ENCODE measurements at regions not wholly inside any gene's neighbourhood (a gene's known extent, or its start where the extent isn't known, plus 50 kb on each side); places are given as distances from the start of the nearest gene placed in this dataset.
"Not testable (repeated sequence)": the region's sequence is repeated elsewhere in the genome, so short reads cannot be mapped to it uniquely, and the experiment has no call there.

DNA sequence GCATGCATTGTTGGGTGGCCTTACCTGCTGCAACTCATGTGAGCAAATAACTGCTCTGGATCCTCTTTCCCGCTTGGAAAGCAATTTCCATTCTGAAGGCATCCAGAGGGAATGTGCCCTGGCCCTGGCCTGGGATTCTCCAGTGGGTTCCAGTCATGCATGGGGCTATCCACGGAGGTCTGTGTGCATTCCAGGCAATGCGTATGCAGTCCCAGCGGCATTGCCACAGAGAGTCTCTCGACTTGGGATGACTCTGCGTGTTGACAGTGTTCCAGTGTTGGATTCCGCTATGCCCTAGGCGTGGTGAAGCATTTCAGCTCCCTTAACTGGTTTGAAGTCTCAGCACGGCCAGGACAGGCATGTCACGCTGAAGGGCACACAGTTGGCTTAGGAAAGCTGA is 113.9 kb downstream of the SNRPN start:
- no peak for DNase-seq

DNA sequence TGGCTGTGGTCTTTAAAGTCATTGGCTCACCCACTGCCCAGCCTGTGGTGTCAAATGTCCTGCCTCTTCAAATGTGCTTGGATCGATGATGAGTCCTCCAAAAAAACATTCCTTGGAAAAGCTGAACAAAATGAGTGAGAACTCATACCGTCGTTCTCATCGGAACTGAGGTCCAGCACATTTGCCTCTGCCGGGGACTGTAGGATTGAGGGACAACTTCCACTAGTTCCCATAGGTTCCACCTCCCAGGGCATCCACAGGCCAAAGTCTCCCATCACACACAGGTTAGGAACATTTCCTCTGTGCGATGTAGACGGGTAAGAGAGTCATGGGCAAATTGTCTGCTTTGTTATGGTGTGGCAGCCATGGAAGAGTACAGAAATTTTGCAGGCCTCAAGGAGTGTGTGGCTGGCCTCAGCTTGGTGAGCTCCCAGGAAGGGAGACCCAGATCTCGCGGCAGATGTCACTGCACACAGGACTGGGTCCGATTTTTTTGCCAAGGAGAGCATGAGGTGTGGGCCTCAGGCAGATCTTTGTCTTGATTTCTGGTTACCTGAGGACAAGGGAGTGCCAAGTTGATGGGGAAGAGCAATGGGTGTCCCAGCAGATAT is 115.7 kb downstream of the SNRPN start:
- DNase-seq, result no peak

DNA sequence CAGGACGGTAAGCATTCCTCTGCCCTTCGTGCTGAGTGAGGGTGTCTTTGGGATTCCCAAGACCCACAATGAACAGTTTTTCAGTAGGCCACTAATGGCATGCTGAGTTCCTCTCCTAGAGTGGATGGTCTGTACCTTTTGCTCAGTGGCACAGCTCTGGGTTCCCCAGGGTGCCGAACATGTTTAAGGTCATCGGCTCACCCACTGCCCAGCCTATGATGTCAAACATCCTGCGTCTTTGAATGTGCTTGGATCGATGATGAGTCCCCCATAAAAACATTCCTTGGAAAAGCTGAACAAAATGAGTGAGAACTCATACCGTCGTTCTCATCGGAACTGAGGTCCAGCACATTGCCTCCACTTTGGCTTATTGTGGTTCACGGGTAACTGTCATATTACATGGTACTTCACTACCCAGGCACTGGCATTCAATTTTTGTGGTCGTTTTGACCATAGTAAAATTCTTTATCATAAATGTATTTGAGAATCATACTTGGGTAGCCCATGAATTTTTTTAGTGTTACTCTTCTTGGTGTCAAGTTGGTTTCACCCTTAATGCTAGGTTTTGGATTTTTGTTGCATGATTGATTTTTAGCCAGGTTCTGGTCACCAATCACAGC is 118.2 kb downstream of the SNRPN start:
- DNase-seq, result no peak

DNA sequence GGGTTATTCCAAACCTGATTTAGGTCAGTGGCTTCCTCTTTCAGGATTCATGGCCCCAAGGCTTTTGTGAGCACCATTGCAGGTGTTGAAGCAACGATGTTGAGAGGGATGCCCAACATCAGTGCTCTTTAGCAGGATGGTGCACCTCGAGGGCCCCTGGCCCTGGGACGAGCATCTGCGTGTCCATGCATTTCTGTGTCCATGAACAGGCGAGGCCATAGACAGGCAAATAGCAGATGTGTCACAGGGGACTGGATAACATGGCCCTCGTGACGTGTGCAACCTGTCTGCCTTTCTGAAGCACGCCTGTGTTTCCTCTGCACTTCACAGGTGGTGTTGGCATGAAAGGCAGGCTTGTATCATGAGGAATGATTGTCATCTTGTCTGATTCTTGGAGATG is 132.3 kb downstream of the SNRPN start:
- no peak for DNase-seq

DNA sequence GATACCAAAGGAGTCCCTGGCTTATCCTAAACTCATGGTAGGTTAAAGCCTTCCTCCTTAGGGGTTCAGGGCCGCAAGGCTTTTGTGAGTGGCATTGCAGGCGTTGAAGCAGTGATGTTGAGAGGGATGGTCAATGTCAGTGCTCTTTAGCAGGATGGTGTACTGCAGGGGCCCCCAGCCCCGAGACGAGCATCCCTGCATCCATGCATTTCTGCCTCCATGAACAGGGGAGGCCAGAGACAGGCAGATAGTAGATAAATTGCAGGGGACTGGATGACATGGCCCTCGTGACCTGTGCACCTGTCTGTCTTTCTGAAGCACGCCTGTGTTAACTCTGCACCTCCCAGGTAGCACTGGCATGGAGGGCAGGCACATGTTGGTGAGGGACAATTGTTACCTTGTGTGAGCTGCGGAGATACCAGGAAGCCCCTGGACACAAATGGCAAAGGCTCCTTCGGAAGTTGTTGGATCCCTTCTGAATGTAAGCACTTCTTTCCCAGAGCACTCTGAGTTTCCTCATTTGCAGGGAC is 133.5 kb downstream of the SNRPN start:
- DNase-seq, result no peak

DNA sequence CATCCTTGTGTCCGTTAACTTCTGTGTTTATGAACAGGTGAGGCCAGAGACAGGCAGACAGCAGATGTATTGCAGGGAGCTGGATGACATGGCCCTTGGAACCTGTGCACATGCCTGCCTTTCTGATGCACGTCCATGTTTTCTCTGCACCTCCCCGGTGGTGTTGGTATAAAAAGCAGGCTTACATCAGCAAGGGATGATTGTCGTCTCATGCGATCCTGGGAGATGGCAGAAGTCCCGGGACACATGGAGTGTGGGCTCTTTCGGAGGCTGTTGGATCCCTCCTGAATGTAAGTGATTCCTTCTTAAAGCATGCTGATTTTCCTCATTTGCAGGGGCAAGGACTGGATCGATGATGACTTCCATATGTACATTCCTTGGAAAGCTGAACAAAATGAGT is 134.8 kb downstream of the SNRPN start:
- no peak for DNase-seq

DNA sequence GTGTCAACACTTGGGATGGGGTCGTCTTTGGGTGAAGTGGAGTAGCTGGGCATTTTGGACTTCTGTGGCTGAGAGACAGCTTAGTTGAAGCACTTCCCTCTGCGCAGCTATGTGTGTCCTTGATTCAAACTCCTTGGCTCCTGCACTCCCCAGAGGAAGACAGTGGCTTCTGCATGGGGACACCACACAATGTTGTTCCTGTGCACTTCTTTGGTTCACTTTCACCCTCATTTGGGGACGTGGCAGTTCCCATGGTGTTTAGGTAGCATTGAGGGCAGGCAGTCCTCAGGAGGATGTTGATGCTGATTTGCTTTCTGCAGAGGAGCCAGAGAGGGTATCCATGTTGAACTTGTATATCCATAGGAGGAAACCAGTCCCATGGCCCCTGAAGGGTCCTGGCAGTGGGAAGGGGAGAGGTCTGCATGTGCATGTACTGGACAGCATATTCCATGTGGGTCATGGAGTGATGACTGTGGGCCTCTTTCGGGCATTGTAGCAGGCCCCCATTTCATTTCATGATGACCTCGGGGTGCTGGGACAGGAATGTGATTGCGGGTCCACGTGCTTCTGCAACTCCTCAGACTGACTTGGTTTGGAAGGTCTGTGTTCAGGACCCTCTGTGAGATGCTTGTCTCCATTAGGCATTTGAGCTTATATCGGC is 135.4 kb downstream of the SNRPN start:
- DNase-seq, result no peak

DNA sequence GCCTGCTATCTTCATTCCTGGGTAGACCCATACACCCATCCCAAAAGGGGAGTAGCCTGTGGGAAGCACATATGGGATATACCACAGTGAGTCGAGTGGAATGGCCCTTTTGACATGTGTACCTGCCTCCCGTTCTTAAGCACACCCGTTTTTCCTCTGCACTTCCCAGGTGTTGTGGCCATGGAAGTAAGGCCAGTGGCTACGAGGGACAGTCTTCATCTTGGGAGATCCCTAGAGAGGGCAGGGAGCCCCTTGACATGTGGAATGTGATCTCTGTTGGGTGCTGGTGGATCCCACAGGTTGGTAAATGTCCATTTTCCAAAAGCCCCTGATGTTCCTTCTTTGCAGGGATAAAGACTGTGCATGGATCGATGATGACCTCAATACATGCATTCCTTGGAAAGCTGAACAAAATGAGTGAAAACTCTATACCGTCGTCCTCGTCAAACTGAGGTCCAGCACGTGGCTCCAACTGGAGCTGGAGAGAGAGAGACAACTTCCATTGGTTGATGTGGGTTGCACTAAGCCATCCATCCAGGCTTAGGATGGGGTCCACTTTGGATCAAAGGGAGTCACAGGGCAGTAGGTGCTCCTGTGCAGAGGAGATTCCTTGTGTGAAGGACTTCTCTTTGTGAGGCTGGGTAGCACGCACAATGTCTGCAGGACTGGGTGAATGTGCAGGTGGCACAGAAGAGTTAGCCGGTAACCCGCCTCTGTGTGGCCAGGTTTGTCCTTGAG is 136.8 kb downstream of the SNRPN start:
- DNase-seq, result no peak

DNA sequence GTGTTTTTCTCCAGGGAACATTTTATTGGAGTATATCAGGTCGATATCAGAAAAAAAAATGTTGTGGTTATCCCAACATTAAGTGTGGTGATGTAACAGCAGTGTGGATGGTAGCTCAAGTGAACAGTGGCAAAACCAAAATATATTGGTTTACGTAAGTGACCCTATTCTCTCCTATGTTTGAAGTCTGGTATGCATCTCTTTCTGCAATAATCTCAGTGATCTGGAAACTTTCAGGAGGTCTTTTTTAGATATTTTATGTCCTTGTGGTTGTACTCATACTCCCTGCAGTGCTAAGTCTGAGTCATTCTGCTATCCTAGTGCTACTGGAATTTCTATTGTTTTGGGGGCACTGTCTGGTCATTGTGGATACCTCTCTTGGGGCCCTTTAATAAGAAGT is 137.9 kb downstream of the SNRPN start:
- DNase-seq, result no peak

DNA sequence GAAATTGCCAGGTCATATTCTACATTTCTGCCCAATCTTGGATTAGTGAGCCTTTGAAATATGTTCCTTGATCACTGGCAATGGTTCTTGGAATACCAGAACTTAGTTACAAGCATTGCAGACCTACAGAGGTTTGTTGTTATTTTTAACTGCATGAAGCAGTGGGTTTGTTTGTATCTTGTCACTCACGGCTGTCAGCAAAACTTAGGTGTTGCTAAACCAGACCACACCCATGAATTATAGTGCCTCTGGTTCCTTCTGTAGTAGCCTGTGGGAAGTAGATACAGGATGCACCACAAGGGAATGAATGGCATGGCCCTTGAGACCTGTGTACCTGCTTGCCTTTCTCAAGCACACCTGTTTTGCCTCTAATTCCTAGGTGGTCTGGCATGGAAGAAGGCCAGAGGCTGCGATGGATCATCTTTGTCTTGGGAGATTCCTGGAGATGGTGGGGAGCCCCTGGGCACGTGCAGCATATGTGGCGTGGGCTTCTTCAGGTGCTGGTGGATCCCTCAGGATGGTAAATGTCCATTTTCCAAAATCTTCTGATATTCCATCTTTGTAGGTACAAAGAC is 138.8 kb downstream of the SNRPN start:
- DNase-seq, result no peak

DNA sequence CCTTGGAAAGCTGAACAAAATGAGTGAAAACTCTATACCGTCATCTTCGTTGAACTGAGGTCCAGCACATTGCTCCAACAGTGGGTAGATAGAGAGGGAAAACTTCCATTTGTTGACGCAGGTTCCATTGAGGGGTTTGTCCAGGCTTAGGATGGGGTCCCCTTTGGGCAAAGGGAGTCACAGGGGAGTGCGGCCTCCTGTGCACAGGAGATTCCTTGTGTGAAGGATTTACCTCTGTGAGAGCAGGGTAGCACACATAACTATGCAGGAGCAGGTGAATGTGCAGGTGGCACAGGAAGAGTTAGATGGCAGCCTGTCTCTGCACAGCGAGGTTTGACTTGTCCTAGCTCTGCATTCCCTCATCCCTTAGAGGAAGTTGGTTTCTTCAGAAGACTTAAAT is 139.3 kb downstream of the SNRPN start:
- no peak for DNase-seq

DNA sequence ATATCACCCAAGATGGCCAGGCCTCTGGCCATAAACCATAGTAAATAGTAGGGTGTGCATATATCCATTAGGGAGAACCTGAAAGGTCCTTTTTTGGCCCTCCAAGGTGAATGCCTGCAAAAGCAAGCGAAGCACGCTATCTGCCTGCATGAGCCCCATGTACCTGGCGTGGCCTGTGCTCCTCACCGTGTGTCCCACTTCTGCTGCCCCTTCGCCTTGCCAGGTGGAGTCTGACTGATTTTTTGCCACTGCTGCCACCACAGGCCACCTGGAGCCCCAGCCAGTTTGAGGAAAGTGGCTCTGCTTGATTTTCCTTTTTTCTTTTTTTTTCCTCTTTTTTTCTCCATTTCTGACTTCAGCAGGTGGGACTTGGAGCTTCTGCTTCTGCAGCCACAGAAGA is 139.7 kb downstream of the SNRPN start:
- DNase-seq, result no peak

DNA sequence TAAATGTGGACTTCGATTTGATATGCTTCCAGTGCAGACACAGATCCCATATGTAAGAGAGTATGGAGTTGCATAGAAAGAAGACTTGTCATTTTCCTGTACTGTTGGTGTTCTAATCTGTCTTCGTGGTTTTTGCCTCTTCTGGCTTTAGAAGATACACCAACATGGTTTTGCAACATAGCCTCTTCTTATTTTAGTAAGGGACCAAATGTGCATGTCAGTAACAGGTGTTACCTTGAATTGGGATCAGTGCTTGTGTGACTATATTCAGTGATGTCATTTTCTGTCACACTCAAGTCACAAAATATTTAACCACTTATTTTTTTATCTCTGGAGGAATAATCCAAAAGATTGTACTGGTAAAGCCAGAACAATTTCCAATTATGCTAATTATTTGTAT is 140.4 kb downstream of the SNRPN start:
- no peak for DNase-seq

DNA sequence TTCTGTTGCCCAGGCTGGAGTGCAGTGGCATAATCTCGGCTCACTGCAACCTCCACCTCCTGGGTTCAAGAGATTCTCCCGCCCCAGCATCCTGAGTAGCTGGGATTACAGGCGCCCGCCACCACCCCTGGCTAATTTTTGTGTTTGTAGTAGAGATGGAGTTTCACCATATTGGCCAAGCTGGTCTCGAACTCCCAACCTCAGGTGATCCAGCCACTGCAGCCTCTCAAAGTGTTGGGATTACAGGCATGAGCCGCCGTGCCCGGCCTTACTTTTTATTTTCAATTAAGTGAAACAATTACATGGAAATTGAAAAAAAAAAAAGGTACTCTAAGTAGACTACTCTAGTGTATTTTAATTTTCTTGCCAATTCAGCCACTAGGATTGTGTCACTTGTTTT is 145.2 kb downstream of the SNRPN start:
- DNase-seq, result not testable (repeated sequence)

DNA sequence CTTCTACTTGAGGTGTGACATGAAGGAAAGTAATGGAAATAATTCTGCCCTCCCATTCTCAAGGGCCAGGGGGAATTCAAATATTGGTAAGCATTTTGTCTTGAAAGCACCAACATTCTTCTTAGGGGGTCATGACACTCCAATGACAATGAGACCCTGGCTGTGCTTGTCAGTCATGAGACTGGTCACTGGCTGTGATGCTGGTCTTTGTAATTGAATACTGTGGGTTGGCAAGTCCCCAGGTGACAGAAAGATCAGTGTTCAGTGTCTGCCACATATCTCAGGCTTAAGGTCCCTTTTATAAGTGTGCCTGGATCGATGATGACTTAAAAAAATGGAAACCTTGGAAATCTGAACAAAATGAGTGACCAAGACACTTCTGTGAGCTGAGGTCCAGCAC is 151.4 kb downstream of the SNRPN start:
- DNase-seq, result no peak

DNA sequence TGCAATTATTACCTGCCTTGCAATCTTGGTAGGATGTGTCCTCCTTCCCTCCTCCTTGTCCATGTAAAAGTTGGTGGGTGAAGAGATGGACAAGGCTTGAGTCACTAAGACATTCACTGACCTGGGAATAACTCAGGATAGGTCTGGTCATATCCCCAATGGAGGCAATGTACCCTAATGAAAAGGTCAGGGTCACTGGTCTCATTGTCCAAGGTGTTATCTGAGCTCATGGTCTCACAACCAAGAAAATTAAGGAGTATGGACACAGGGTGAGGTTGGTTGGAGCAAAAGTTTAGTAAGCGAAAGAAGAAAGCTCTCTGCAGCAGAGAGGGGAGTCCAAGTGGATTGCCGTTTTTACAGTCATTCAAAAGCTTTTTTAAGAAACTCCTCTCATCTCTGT is 179.0 kb downstream of the SNRPN start:
- DNase-seq, result no peak

DNA sequence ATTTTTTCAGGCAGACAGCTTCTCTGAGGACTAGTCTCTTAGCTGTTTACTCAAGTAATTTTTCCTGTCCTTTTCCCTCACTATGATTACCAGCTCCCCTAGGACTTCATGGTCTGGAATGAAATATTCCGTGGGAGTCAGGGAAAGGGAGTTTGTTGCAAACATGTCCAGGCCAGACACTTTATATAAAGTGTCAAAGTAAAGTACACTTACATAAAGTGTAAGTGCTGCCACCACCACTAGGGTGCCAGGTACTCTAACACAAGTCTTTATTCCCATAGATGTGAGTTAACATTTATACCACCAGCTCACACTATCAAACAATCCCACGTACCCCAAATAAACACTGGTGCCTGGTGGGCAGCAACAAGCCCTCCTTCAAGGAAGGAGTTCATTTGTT is 179.8 kb downstream of the SNRPN start:
- DNase-seq, result peak; percentile 13

DNA sequence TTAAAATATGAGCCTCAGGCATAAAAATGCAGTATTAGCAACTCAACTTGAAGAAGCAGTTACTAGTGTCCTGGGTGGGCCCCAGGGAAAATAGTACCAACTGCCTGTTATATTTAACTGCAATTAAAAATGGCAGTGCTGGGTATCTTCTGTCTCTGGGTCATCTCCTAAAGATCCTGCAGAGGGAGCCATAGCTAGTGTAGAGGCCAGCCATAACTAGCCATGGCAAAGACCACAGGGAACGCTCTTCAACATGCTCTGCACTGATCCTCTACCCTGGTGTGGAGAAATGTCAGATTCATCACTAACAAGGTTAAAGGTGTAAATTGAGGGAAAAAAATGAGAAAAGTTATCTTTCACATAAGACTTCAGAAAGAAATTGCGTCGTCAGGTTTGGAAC is 181.3 kb downstream of the SNRPN start:
- peak; percentile 60 for DNase-seq

DNA sequence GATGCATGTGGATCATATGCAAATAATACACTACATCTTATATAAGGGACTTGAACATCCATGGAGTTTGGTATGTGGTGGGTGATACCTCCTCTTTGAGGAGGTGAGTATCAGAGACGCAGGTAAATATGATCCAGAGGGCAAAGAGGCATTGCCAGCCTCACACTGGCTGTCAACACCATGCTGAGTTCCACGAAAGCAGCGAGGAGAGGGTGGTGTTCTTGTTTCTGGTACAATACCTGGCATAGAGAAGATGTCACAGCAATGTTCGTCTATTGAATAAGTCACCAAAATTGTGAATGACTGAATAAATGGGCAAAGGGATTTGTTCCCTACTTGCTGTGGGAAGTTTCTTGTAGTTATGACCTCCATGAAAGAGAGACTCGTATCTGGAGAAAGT is 182.2 kb downstream of the SNRPN start:
- no peak for DNase-seq

DNA sequence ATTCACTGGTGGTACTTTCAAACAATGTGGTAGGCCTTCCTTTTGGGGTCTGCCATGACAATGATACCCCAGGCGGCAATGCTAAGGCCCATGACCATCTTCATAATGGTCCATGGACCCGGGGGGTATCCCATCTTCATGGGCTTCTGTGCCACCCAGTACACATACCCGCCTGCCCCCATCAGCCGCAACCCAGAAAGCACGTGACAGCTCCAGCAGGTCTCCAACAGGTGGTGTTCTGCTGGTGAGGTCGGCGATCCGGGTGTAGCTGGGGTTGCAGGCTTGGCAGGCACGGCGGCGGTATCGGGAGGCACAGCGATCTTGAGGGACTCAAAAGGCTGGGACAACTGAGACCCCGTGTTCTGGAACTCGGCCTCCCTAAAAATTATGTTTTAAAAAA is 214.5 kb downstream of the SNRPN start:
- no peak for DNase-seq

DNA sequence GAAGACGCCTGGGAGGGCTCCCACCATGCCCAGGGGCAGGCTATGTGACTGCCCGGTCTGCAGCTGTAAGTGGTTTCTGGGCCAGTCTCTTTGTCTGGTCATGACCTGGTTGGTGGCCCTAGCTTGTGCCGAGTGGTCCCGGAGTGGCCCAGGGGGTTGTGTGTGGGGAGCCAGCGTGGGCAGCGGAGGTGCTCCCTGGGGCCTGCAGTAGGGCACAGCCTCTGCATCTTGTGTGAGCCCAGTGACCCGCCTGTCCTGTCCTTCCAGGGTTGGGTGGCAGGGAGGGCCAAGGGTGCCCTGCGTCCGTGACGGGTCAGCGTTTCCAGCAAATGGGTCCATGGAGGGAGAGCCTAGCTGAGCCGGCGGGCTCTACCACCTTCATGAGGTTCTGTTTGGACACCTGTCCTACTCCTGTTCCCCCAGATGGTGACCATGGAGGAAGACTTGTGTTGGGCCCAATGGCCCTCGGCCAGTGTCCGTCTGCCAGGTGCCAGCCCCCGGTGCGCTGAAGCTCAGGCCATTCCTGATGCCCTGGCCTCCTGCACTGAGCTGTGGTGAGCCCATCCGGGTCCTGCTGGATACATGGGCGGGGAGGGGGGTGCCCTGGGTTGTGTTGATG is 215.4 kb downstream of the SNRPN start:
- DNase-seq, result no peak

DNA sequence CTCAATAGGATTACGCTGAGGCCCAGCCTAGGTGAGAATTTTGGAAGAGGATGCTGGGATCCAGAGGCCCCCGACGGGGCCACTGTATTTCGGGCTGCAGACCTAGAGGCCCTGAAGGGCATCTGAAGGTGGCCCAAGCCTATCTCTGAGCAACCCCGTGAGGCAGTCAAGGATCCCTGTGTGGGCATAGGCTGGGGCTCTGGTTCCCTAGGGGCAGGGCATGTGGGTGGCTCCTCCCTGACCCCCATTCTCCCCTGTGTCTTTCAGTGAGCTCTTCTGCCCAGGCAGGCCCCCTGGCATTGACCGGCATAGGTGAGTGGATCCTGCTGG is 216.0 kb downstream of the SNRPN start:
- no peak for DNase-seq
